ENCODE measurements at regions not wholly inside any gene's neighbourhood (a gene's known extent, or its start where the extent isn't known, plus 50 kb on each side); places are given as distances from the start of the nearest gene placed in this dataset.

DNA sequence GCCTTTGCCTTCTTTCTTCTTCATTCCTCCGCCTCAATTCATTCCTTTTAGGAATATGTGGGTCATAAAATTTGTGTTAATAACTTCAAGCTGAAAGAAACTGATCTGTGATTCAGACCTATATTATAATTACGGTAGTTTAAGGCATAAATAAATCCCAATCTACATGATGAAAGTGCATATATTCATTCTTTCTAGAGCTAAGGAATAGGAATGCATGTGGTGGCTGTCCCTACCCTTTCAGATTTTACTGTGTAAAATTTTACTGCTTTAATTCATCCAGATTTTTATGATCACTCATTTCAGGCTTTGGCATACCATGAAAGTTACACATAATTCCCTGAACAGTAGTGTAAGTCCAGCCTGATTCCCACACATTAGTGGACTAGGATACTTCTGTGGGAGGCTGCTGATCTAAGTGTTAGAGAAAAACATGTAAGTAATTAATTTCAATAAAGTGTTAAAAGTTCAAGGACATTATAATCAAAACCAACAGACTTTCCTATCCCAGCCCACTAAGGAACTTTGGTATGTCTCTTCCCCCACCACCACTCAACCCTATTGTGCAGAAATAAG lies 83.1 kb downstream of the HINT1 start:
- Histone ChIP-seq H3K4me3 (replicated peaks in 1 of 3) (no peak overlapping the region), H3K9me3 (no peaks in the 10 kb centered on the region), H3K27ac (no peak overlapping the region), H3K4me1 (no peaks in the 10 kb centered on the region), H3K36me3 (no peaks in the 10 kb centered on the region), H3K27me3 (no peaks in the 10 kb centered on the region)
- TF ChIP-seq, protein P1, sequence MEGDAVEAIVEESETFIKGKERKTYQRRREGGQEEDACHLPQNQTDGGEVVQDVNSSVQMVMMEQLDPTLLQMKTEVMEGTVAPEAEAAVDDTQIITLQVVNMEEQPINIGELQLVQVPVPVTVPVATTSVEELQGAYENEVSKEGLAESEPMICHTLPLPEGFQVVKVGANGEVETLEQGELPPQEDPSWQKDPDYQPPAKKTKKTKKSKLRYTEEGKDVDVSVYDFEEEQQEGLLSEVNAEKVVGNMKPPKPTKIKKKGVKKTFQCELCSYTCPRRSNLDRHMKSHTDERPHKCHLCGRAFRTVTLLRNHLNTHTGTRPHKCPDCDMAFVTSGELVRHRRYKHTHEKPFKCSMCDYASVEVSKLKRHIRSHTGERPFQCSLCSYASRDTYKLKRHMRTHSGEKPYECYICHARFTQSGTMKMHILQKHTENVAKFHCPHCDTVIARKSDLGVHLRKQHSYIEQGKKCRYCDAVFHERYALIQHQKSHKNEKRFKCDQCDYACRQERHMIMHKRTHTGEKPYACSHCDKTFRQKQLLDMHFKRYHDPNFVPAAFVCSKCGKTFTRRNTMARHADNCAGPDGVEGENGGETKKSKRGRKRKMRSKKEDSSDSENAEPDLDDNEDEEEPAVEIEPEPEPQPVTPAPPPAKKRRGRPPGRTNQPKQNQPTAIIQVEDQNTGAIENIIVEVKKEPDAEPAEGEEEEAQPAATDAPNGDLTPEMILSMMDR (IDR thresholded peaks at IDR 0.05): no peak
- TF ChIP-seq POLR2A (IDR thresholded peaks at IDR 0.05): no peak
- WGBS, 2 donors: 58 to 66% methylated on average over 2 of the region's 2 CpGs
- DNase-seq: no peak
- intact Hi-C loops (cut with DNase I): no loop called here

DNA sequence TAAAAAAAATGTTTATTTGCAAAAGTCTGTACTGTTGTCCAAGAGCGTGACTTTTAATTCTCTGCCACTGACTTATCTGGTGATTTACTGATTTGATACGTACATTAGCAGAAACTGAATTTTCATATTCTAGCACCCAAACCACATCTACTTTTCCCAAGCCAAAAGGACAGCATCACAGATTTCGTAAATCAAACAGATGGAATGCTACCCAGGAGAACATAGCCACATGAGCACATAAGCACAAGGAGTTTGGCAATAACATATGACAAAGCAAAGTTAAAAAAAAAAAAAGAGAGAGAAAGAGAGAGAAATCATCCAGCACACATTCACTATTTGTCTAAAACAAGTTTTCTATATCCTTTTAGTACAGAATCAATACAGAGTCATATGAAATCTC lies 83.7 kb downstream of the HINT1 start:
- Histone ChIP-seq H3K4me3 (replicated peaks in 1 of 3) (no peak overlapping the region), H3K36me3 (no peaks in the 10 kb centered on the region), H3K9me3 (no peaks in the 10 kb centered on the region), H3K27me3 (no peaks in the 10 kb centered on the region), H3K27ac (no peak overlapping the region), H3K4me1 (no peaks in the 10 kb centered on the region)
- no peak for DNase-seq
- TF ChIP-seq, protein P1 (IDR thresholded peaks at IDR 0.05): no peak
- intact Hi-C loops (cut with DNase I): no loop called here
- 80 to 88% methylated on average over 3 of the region's 3 CpGs for WGBS, 2 donors

DNA sequence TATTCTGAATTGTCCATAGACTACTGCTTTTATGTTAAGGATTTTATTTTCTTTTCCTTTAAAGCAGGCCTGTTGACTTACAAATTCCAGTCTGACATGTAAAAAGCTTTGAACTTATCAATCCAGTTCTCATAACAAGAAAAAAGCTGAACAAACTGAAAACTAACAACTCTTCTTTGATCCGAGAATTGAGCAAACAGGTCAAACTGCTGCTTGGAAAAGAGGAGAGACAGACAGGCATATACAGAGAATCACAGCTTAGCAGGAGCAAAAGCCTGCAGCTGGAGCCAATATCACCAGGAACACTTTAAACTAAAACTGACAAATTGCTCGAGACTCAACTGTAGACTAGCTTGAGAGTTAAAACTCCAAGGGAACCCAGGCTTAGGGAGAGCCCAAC lies 85.8 kb downstream of the HINT1 start:
- Histone ChIP-seq H3K9me3 (no peaks in the 10 kb centered on the region), H3K4me1 (no peaks in the 10 kb centered on the region), H3K4me3 (replicated peaks in 1 of 3) (no peak overlapping the region), H3K27ac (no peak overlapping the region), H3K36me3 (no peaks in the 10 kb centered on the region), H3K27me3 (no peaks in the 10 kb centered on the region)
- WGBS, 2 donors: 78 to 83% methylated on average over 2 of the region's 2 CpGs
- DNase-seq: no peak
- intact Hi-C loops (cut with DNase I): no loop called here
- TF ChIP-seq, protein P1 (IDR thresholded peaks at IDR 0.05): no peak
- TF ChIP-seq POLR2A (IDR thresholded peaks at IDR 0.05): no peak

DNA sequence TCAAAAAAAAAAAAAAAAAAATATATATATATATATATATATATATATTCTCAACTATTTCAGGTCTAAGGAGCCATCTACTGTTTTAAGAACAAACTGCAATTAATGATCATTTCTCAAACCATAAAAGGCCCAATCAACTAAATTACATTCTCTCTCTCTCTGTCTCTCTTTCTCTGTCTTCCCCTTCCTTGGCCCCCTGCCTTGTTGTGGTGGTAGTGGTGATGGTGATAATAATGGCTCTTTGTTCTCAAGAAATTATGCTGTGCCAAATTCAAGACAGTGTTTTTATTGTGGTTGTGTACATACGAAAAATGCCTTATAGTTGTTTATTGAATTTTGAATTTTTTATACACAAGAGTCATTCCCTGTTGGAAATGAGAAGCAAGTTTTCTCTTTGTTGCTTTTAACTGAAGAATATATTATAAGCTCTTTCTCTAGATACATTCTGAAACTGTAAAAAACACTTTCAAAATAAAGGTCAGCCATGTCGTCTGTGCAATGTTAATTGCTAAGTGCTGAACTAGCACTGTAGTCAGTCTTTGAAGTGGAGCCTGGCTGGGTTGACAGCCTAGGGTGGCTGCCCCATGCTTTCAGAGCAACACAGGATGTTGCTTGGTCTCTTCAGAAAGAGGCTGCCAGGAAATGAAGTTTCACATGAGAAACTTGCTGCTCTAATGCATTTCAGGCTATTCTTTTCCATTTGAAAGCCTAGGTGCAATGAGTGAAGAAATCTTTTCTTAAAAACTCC lies 96.0 kb downstream of the HINT1 start:
- TF ChIP-seq, protein P1 (IDR thresholded peaks at IDR 0.05): no peak
- TF ChIP-seq POLR2A (IDR thresholded peaks at IDR 0.05): no peak
- Histone ChIP-seq H3K27me3 (no peaks in the 10 kb centered on the region), H3K27ac (no peak overlapping the region), H3K9me3 (no peaks in the 10 kb centered on the region), H3K36me3 (no peaks in the 10 kb centered on the region), H3K4me3 (replicated peaks in 1 of 3) (no peak overlapping the region), H3K4me1 (no peaks in the 10 kb centered on the region)
- 57 to 61% methylated on average over 2 of the region's 2 CpGs for WGBS, 2 donors
- intact Hi-C loops (cut with DNase I): no loop called here
- DNase-seq: peak in 1 of 2 donors; percentile 2

DNA sequence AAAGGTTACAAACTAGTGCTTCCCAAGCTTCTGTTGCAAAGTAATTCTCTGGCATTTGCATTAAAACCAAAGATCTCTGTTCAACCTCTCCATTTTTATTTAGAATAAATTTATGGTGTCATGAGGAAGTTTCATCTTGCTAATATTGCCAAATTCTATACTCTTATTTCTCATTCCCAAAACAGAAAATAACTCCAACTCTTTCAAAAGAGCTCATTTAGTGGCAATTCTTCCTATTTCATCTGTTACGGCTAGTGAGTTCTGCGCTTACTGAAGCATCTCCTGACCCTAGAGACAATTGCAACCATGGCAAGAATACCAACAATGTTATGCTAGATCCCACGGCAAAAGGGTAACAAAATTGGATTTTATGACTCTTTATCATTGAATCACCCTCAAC lies 97.0 kb downstream of the HINT1 start:
- 75 to 82% methylated on average over 3 of the region's 3 CpGs for WGBS, 2 donors
- intact Hi-C loops (cut with DNase I): no loop called here
- H3K27ac ChIP-seq: no peak overlapping the region
- TF ChIP-seq, protein P1 (IDR thresholded peaks at IDR 0.05): no peak
- no peak for TF ChIP-seq POLR2A (IDR thresholded peaks at IDR 0.05)
- H3K4me1 ChIP-seq: no peaks in the 10 kb centered on the region
- no peak overlapping the region for H3K4me3 ChIP-seq (replicated peaks in 1 of 3)
- H3K27me3 ChIP-seq: no peaks in the 10 kb centered on the region
- no peak for DNase-seq
- H3K9me3 ChIP-seq: no peaks in the 10 kb centered on the region
- H3K36me3 ChIP-seq: no peaks in the 10 kb centered on the region

Data from thyroid gland (tissue), 4 donors.